ENCODE measurements at regions not wholly inside any gene's neighbourhood (a gene's known extent, or its start where the extent isn't known, plus 50 kb on each side); places are given as distances from the start of the nearest gene placed in this dataset.

- TF ChIP-seq CTCF (IDR thresholded peaks at IDR 0.05; ENCODE audit: insufficient read depth, low read length, poor library complexity, severe bottlenecking): no peak
- TF ChIP-seq EZH2phosphoT487 (conservative IDR thresholded peaks at IDR 0.05; ENCODE audit: low read length): no peak
Observed at GRCh38 chr4:38464328-38464727, 199.7 kb upstream of the KLF3 start.

All from SU-DHL-6 (cell line).